Prostate gland (tissue), 2 donors: ENCODE measurements at regions not wholly inside any gene's neighbourhood (a gene's known extent, or its start where the extent isn't known, plus 50 kb on each side); places are given as distances from the start of the nearest gene placed in this dataset.

Experiments used
- DNase-seq: peaks from one replicate; pipeline ENCODE4 v3.0.0-alpha.2; 2019; ENCODE audit warnings: low spot score
- H3K27ac ChIP-seq, 2 donors: fragments of 200-600 bp; sonication (generic); 2 replicates each; pipeline ENCODE4 v1.5.1; 2017 to 2019
- H3K27me3 ChIP-seq: fragments of 200-600 bp; sonication (generic); replicated peaks from 2 replicates; pipeline ENCODE4 v1.5.1; 2019; ENCODE audit not compliant: insufficient read depth
- H3K36me3 ChIP-seq, 2 donors: fragments of 200-600 bp; sonication (generic); 1 replicate in 1 of 2; 2 replicates in 1 of 2; pipeline versions ENCODE4 v1.5.1 to v1.8.1; 2017 to 2019
- H3K4me1 ChIP-seq: fragments of 200-600 bp; sonication (generic); replicated peaks from 2 replicates; pipeline ENCODE4 v1.5.1; 2019
- H3K4me3 ChIP-seq, 2 donors: fragments of 200-600 bp; sonication (generic); 2 replicates each; pipeline ENCODE4 v1.5.1; 2017 to 2019
- H3K9me3 ChIP-seq: fragments of 200-600 bp; sonication (generic); 2 replicates; pipeline ENCODE4 v1.5.1; 2017
- CTCF ChIP-seq, 4 experiments: fragments of 200-600 bp in 2 of 4; fragments of 450-650 bp in 2 of 4; sonication (generic) in 2 of 4; IDR thresholded peaks; 1 replicate in 3 of 4; 2 replicates in 1 of 4; pipeline ENCODE4 v1.5.1; 2016 to 2019; ENCODE audit warnings: antibody characterized with exemption in 4 of 4, mild to moderate bottlenecking in 2 of 4, moderate library complexity in 2 of 4
- POLR2A ChIP-seq: fragments of 450-650 bp; IDR thresholded peaks from one replicate; pipeline ENCODE4 v1.6.1; 2016; ENCODE audit warnings: antibody characterized with exemption, mild to moderate bottlenecking
- POLR2AphosphoS5 ChIP-seq: sonication (generic); formaldehyde crosslinking; IDR thresholded peaks from one replicate; pipeline ENCODE4 v1.6.1; 2017; ENCODE audit warnings: antibody characterized with exemption
- WGBS: methylation state at CpG from one replicate; pipeline ENCODE4 v1.1.5; 2018; 5-methylcytosine and 5-hydroxymethylcytosine counted together
- intact Hi-C: fragments of 100-400 bp; cut with DNase I; formaldehyde crosslinking; loops from one replicate; pipeline ENCODE4 v1.14.2; 2022

- TF ChIP-seq POLR2A (no peak), CTCF (IDR thresholded peaks at IDR 0.05) (no peak), POLR2AphosphoS5 (no peak)
- Histone ChIP-seq H3K4me3 (no peak overlapping the region), H3K36me3 (no peaks in the 10 kb centered on the region), H3K27ac (no peak overlapping the region), H3K9me3 (no peaks in the 10 kb centered on the region), H3K4me1 (no peaks in the 10 kb centered on the region), H3K27me3 (no peaks in the 10 kb centered on the region)
- DNase-seq, result no peak
- intact Hi-C loops, result no loop called here
- 94% methylated on average over 1 of the region's 1 CpG for WGBS
Observed at GRCh38 chr5:126097876-126098275, 325.3 kb upstream of the GRAMD2B start.

- H3K9me3 ChIP-seq, result no peaks in the 10 kb centered on the region
- no peaks in the 10 kb centered on the region for H3K4me1 ChIP-seq
- no peak for DNase-seq
- TF ChIP-seq POLR2A (no peak), CTCF (IDR thresholded peaks at IDR 0.05) (no peak), POLR2AphosphoS5 (no peak)
- no peak overlapping the region for H3K27ac ChIP-seq
- intact Hi-C loops, result no loop called here
- no peaks in the 10 kb centered on the region for H3K27me3 ChIP-seq
- no peaks in the 10 kb centered on the region for H3K36me3 ChIP-seq
- no peak overlapping the region for H3K4me3 ChIP-seq
- WGBS, result 90% methylated on average over 1 of the region's 1 CpG
Observed at GRCh38 chr5:126098330-126099017, 324.7 kb upstream of the GRAMD2B start.

GRCh38 chr5:126099077-126099476 is 324.1 kb upstream of the GRAMD2B start:
- intact Hi-C loops, result no loop called here
- no peak for DNase-seq
- Histone ChIP-seq H3K36me3 (no peaks in the 10 kb centered on the region), H3K4me1 (no peaks in the 10 kb centered on the region), H3K4me3 (no peak overlapping the region), H3K27me3 (no peaks in the 10 kb centered on the region), H3K9me3 (no peaks in the 10 kb centered on the region), H3K27ac (no peak overlapping the region)
- WGBS, result 91% methylated on average over 4 of the region's 4 CpGs
- no peak for TF ChIP-seq CTCF (IDR thresholded peaks at IDR 0.05)
- TF ChIP-seq POLR2A, result no peak
- no peak for TF ChIP-seq POLR2AphosphoS5

- no peaks in the 10 kb centered on the region for H3K36me3 ChIP-seq
- H3K4me3 ChIP-seq, result no peak overlapping the region
- H3K4me1 ChIP-seq, result no peaks in the 10 kb centered on the region
- H3K27ac ChIP-seq, result no peak overlapping the region
- DNase-seq, result no peak
- intact Hi-C loops, result no loop called here
- H3K27me3 ChIP-seq, result no peaks in the 10 kb centered on the region
- H3K9me3 ChIP-seq, result no peaks in the 10 kb centered on the region
- 18% methylated on average over 5 of the region's 5 CpGs for WGBS
- TF ChIP-seq POLR2A, result no peak
- TF ChIP-seq CTCF (IDR thresholded peaks at IDR 0.05), result peak in 1 of 4 experiments; percentile 17
Observed at GRCh38 chr5:126100767-126101166, 322.4 kb upstream of the GRAMD2B start.

- intact Hi-C loops, result no loop called here
- 84% methylated on average over 4 of the region's 4 CpGs for WGBS
Observed at GRCh38 chr5:126101901-126102300, 321.3 kb upstream of the GRAMD2B start.

More at GRCh38 chr5:126101901-126102300, 321.3 kb upstream of the GRAMD2B start:
- H3K27ac ChIP-seq, result no peak overlapping the region
- TF ChIP-seq CTCF (IDR thresholded peaks at IDR 0.05), result no peak
- no peak for TF ChIP-seq POLR2A
- TF ChIP-seq POLR2AphosphoS5, result no peak
- H3K36me3 ChIP-seq, result no peaks in the 10 kb centered on the region
- H3K9me3 ChIP-seq, result no peaks in the 10 kb centered on the region
- no peaks in the 10 kb centered on the region for H3K4me1 ChIP-seq
- no peak overlapping the region for H3K4me3 ChIP-seq
- no peak for DNase-seq
- no peaks in the 10 kb centered on the region for H3K27me3 ChIP-seq
